HepG2 (cell line): ENCODE measurements at regions not wholly inside any gene's neighbourhood (a gene's known extent, or its start where the extent isn't known, plus 50 kb on each side); places are given as distances from the start of the nearest gene placed in this dataset.

Experiments used
- CTCF ChIP-seq: sonication (generic); formaldehyde crosslinking; IDR thresholded peaks from 2 replicates; pipeline ENCODE4 v1.5.0; 2020; ENCODE audit warnings: mild to moderate bottlenecking, missing genetic modification reagents, moderate library complexity
- ELF4 ChIP-seq: sonication (generic); formaldehyde crosslinking; IDR thresholded peaks from 2 replicates; pipeline ENCODE4 v1.5.0; 2020; ENCODE audit warnings: missing genetic modification reagents, mild to moderate bottlenecking, moderate library complexity, borderline replicate concordance
- EZH2 ChIP-seq: conservative IDR thresholded peaks from 2 replicates; pipeline ENCODE4 v1.6.1; 2012; ENCODE audit warnings: mild to moderate bottlenecking, low read depth, low read length, moderate library complexity
- MED8 ChIP-seq: sonication (generic); formaldehyde crosslinking; IDR thresholded peaks from 2 replicates; pipeline ENCODE4 v1.8.1; 2023; ENCODE audit warnings: mild to moderate bottlenecking, missing genetic modification reagents; ENCODE audit not compliant: insufficient replicate concordance
- MTA1 ChIP-seq: sonication (generic); formaldehyde crosslinking; IDR thresholded peaks from 2 replicates; pipeline ENCODE4 v1.4.0; 2020; ENCODE audit warnings: missing genetic modification reagents, mild to moderate bottlenecking, borderline replicate concordance
- MXD1 ChIP-seq: sonication (generic); formaldehyde crosslinking; IDR thresholded peaks from 2 replicates; pipeline ENCODE4 v1.4.0; 2020; ENCODE audit warnings: mild to moderate bottlenecking, missing genetic modification reagents
- NCOA2 ChIP-seq: sonication (generic); formaldehyde crosslinking; IDR thresholded peaks from 2 replicates; pipeline ENCODE4 v1.8.0; 2022; ENCODE audit warnings: inconsistent platforms
- NR2C2 ChIP-seq: sonication (generic); formaldehyde crosslinking; IDR thresholded peaks from 2 replicates; pipeline ENCODE4 v1.4.0; 2020; ENCODE audit warnings: missing genetic modification reagents, mild to moderate bottlenecking, moderate library complexity, borderline replicate concordance
- PCBP1 ChIP-seq: fragments of 200-400 bp; formaldehyde crosslinking; IDR thresholded peaks from 2 replicates; pipeline ENCODE4 v1.6.1; 2017; ENCODE audit warnings: mild to moderate bottlenecking, low read depth, low read length, borderline replicate concordance
- PHF20 ChIP-seq: sonication (generic); formaldehyde crosslinking; IDR thresholded peaks from 2 replicates; pipeline ENCODE4 v1.5.0; 2020; ENCODE audit warnings: mild to moderate bottlenecking, missing genetic modification reagents
- RFXANK ChIP-seq: IDR thresholded peaks from 2 replicates; pipeline ENCODE4 v1.6.1; 2016
- SP5 ChIP-seq: IDR thresholded peaks from 2 replicates; pipeline ENCODE4 v1.6.1; 2016; ENCODE audit warnings: low read depth, borderline replicate concordance
- TBL1XR1 ChIP-seq: fragments of 150-350 bp; IDR thresholded peaks from 2 replicates; pipeline ENCODE4 v1.6.1; 2014; ENCODE audit warnings: borderline replicate concordance, low read length; ENCODE audit not compliant: partially characterized antibody
- TEAD2 ChIP-seq: sonication (generic); formaldehyde crosslinking; IDR thresholded peaks from 2 replicates; pipeline ENCODE4 v1.9.0; 2021; ENCODE audit warnings: missing genetic modification reagents
- TFAP4 ChIP-seq: sonication (generic); IDR thresholded peaks from 2 replicates; pipeline ENCODE4 v1.6.1; 2016; ENCODE audit warnings: low read depth, borderline replicate concordance
- ZEB1 ChIP-seq: IDR thresholded peaks from 2 replicates; pipeline ENCODE4 v1.6.1; 2012; ENCODE audit warnings: mild to moderate bottlenecking, low read depth, inconsistent platforms; ENCODE audit not compliant: insufficient replicate concordance
- ZFY ChIP-seq: sonication (generic); formaldehyde crosslinking; IDR thresholded peaks from 2 replicates; pipeline ENCODE4 v1.4.0; 2020; ENCODE audit warnings: missing genetic modification reagents
- ZNF776 ChIP-seq: sonication (generic); formaldehyde crosslinking; IDR thresholded peaks from 2 replicates; pipeline ENCODE4 v1.4.0; 2020; ENCODE audit warnings: mild to moderate bottlenecking, missing genetic modification reagents
- TF ChIP-seq, protein P1 (sequence below): sonication (generic); formaldehyde crosslinking; IDR thresholded peaks from 2 replicates; pipeline ENCODE4 v1.5.1; 2020; ENCODE audit warnings: mild to moderate bottlenecking, missing genetic modification reagents
- TF ChIP-seq, protein P2 (sequence below): IDR thresholded peaks from 2 replicates; pipeline ENCODE4 v1.6.1; 2016; ENCODE audit warnings: missing compliant biosample characterization, missing genetic modification reagents, borderline replicate concordance

GRCh38 chr12:132429946-132430643 is 59.9 kb upstream of the FBRSL1 start (continued):
- TF ChIP-seq TBL1XR1 = no peak
- no peak for TF ChIP-seq TEAD2 (CRISPR knock-in tag)
- no peak for TF ChIP-seq PCBP1
- TF ChIP-seq NR2C2 (CRISPR knock-in tag) = 0 out of 2 replicates have a peak, but pooled peaks have one; percentile 10
- TF ChIP-seq CTCF (CRISPR knock-in tag) = peak; percentile 32; the same call in 1 of the 2 replicates
- 0 out of 2 replicates have a peak, but pooled peaks have one; percentile 7 for TF ChIP-seq ZFY (CRISPR knock-in tag)
- no peak for TF ChIP-seq PHF20 (CRISPR knock-in tag)
- TF ChIP-seq ZNF776 = peak; percentile 60
- TF ChIP-seq MED8 (CRISPR knock-in tag) = no peak
- TF ChIP-seq ELF4 (CRISPR knock-in tag) = no peak
- peak; percentile 38; the same call in 1 of the 2 replicates for TF ChIP-seq TFAP4
- peak; percentile 99 for TF ChIP-seq ZEB1
- TF ChIP-seq, protein P1, sequence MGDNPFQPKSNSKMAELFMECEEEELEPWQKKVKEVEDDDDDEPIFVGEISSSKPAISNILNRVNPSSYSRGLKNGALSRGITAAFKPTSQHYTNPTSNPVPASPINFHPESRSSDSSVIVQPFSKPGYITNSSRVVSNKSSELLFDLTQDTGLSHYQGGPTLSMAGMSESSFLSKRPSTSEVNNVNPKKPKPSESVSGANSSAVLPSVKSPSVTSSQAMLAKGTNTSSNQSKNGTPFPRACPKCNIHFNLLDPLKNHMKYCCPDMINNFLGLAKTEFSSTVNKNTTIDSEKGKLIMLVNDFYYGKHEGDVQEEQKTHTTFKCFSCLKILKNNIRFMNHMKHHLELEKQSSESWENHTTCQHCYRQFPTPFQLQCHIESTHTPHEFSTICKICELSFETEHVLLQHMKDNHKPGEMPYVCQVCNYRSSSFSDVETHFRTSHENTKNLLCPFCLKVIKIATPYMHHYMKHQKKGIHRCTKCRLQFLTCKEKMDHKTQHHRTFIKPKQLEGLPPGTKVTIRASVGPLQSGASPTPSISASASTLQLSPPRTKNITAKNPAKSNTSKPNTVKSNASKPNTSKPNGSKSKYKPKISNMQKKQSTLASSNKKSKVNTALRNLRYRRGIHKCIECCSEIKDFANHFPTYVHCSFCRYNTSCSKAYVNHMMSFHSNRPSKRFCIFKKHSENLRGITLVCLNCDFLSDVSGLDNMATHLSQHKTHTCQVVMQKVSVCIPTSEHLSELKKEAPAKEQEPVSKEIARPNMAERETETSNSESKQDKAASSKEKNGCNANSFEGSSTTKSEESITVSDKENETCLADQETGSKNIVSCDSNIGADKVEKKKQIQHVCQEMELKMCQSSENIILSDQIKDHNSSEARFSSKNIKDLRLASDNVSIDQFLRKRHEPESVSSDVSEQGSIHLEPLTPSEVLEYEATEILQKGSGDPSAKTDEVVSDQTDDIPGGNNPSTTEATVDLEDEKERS (CRISPR knock-in tag) = no peak
- TF ChIP-seq, protein P2, sequence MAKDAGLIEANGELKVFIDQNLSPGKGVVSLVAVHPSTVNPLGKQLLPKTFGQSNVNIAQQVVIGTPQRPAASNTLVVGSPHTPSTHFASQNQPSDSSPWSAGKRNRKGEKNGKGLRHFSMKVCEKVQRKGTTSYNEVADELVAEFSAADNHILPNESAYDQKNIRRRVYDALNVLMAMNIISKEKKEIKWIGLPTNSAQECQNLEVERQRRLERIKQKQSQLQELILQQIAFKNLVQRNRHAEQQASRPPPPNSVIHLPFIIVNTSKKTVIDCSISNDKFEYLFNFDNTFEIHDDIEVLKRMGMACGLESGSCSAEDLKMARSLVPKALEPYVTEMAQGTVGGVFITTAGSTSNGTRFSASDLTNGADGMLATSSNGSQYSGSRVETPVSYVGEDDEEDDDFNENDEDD (CRISPR knock-in tag) = peak; percentile 43; the same call in 1 of the 2 replicates
- TF ChIP-seq RFXANK (CRISPR knock-in tag) = no peak
- no peak for TF ChIP-seq EZH2
- TF ChIP-seq MTA1 = 0 out of 2 replicates have a peak, but pooled peaks have one; percentile 39
- peak; percentile 65; the same call in 1 of the 2 replicates for TF ChIP-seq SP5 (CRISPR knock-in tag)
- TF ChIP-seq NCOA2 (CRISPR knock-in tag) = no peak
- TF ChIP-seq MXD1 (CRISPR knock-in tag) = 0 out of 2 replicates have a peak, but pooled peaks have one; percentile 32
